ENCODE measurements at regions not wholly inside any gene's neighbourhood (a gene's known extent, or its start where the extent isn't known, plus 50 kb on each side); places are given as distances from the start of the nearest gene placed in this dataset.

GRCh38 chr2:20110876-20111275 lies 59.4 kb upstream of the LAPTM4A start:
- DNase-seq, result no peak

DNA sequence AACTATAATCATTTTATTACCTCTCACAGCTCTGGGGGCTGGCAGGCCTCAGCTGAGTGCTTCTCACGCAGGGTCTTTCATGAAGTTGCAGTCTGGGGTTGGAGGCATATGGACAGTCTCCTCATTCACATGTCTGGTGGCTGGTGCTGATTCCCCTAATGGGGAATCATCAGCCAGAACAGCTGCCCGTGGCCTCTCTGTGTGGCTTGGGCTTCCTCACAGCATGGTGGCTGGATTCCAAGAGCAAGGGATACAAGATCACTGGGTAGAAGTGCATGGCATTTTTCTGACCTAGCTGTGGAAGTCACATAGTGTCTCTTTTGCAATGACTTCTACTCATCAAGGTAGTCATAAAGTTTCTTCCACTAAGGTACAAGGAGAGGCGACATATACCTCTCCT lies 59.0 kb upstream of the LAPTM4A start:
- no peak for DNase-seq

DNA sequence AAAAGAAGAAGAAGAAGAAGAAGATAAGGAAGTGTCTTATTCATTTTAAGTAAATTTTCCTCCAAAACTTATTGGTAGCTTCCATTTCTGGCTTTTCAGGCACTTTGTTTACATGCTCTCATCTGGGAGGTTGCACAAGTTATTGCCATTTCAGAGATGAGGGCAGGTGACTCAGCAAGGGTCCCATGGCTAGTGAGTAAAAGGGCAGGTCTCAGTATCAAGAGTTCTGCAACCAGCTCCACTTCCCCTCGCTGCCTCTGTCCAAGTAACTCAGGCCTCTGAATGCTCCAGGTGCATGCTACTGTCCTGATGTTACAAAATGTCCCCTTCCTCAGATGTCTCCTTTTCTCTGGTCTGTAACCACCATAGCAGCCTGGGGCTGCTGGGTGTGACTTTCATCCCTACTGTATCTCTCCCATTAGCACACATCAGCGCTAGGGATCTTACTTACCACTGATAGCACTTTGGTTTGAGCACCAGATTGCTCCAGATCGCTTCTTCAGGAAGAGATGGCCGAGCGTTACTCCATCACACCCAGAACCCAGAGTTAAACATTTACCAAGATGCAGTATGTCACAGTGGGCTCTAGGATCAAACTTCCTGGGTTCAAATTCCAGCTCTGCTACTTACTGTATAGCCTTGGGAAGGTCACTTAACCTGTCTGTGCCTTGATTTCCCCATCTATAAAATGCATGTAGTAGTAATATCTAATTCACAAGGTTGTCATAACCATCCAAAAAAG lies 57.4 kb upstream of the LAPTM4A start:
- DNase-seq, result no peak

GRCh38 chr2:20107776-20108175 lies 56.3 kb upstream of the LAPTM4A start:
- DNase-seq, result no peak

GRCh38 chr2:20107352-20107751 lies 55.9 kb upstream of the LAPTM4A start:
- DNase-seq, result no peak

DNA sequence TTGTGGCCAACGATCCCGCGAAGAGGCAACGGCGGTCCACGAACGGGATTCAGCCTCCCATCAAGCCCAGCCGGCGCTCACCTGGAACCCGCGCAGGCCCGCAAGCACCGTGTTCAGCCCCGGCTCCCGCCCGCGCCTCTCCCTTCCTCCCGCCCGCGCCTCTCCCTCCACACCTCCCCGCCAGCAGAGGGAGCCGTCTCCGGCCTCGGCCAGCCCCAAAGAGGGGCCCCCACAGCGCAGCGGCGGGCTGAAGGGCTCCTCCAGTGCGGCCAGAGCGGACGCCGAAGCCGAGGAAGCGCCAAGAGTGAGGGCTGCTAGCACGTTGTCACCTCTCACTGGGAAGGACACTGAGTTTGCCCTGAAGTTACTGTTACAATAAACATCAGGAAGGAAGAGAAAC lies 55.3 kb upstream of the LAPTM4A start:
- DNase-seq, result no peak

- DNase-seq, result no peak
Measured at GRCh38 chr2:20104900-20105545, 53.6 kb upstream of the LAPTM4A start.

GRCh38 chr2:20103530-20103929 lies 52.1 kb upstream of the LAPTM4A start:
- DNase-seq, result peak; percentile 50

Measured in fibroblast of skin of abdomen (primary cell).